K562 (cell line): ENCODE measurements at regions not wholly inside any gene's neighbourhood (a gene's known extent, or its start where the extent isn't known, plus 50 kb on each side); places are given as distances from the start of the nearest gene placed in this dataset.

ENCODE experiments used
- ATAC-seq: fragments of 200-7000 bp; cut with Tn5 transposase; 3 replicates; pipeline ENCODE4 v1.9.1; 2020; ENCODE audit warnings: moderate library complexity
- BruUV-seq: library from RNA; stranded (reverse); fragments of 400-500 nt; replicated peaks from 2 replicates; lab custom pipeline; 2021; lab: Mats Ljungman, UMichigan
- CTCF ChIA-PET: fragments of 300-600 bp; formaldehyde crosslinking; extraction: SDS; loops from one replicate; lab custom pipeline; 2021; ENCODE audit warnings: low intra/inter-chr PET ratio; lab: Yijun Ruan, JAX
- POLR2A ChIA-PET: fragments of 300-600, 350-650 bp; sonication (Branson Sonifier 250); formaldehyde crosslinking; extraction: SDS; loops from one replicate; lab custom pipeline; 2021; ENCODE audit warnings: antibody characterized with exemption, inconsistent platforms; lab: Yijun Ruan, JAX
- DNase-seq, 4 experiments: peaks; one replicate each; pipeline versions ENCODE4 v3.0.0 to v3.0.0-alpha.2; 2011 to 2018; ENCODE audit warnings: low spot score in 3 of 4, mixed read lengths in 3 of 4; ENCODE audit errors: extremely low read depth in 1 of 4
- FAIRE-seq: peaks from 2 replicates; lab custom pipeline; 2011; peaks lifted over from hg19 to GRCh38; lab: Jason Lieb, UNC
- H2AFZ ChIP-seq: 2 replicates; pipeline ENCODE4 v1.6.0; 2011; ENCODE audit warnings: low read depth, low read length, control low read depth, inconsistent platforms
- H3K27ac ChIP-seq: fragments of 200-600 bp; 3 replicates; pipeline ENCODE4 v1.8.0; 2011; ENCODE audit warnings: low read depth, mild to moderate bottlenecking, control low read depth, inconsistent platforms, low read length, moderate library complexity, mixed read lengths; ENCODE audit errors: extremely low read depth
- H3K27me3 ChIP-seq, 2 experiments: fragments of 300-600 bp in 1 of 2; 2 replicates in 1 of 2; 3 replicates in 1 of 2; pipeline versions ENCODE4 v1.6.0 to v1.8.0; 2011; ENCODE audit warnings: inconsistent platforms in 2 of 2, low read length in 2 of 2, mild to moderate bottlenecking in 1 of 2, mixed read lengths in 1 of 2, moderate library complexity in 1 of 2; ENCODE audit not compliant: control insufficient read depth in 2 of 2, insufficient read depth in 2 of 2
- H3K36me3 ChIP-seq: fragments of 300-600 bp; 3 replicates; pipeline ENCODE4 v1.8.0; 2011; ENCODE audit warnings: mild to moderate bottlenecking, low read length, inconsistent platforms; ENCODE audit not compliant: control insufficient read depth, insufficient read depth
- H3K4me1 ChIP-seq, 2 experiments: fragments of 200-600 bp in 1 of 2; replicated peaks in 1 of 2; 2 replicates in 1 of 2; 3 replicates in 1 of 2; pipeline versions ENCODE4 v1.5.1 to v1.8.0; 2011; ENCODE audit warnings: inconsistent platforms in 2 of 2, low read length in 2 of 2, mild to moderate bottlenecking in 1 of 2, mixed read lengths in 1 of 2, moderate library complexity in 1 of 2; ENCODE audit not compliant: control insufficient read depth in 2 of 2, insufficient read depth in 2 of 2
- H3K4me2 ChIP-seq: 2 replicates; pipeline ENCODE4 v1.6.1; 2011; ENCODE audit warnings: low read length, control low read depth, inconsistent platforms, mixed read lengths; ENCODE audit not compliant: insufficient read depth
- H3K4me3 ChIP-seq: fragments of 200-600 bp; sonication (generic), shearing (Covaris generic); 2 replicates; pipeline ENCODE4 v1.5.1; 2016; ENCODE audit warnings: control low read depth, inconsistent platforms
- H3K79me2 ChIP-seq: fragments of 200-600 bp; 3 replicates; pipeline ENCODE4 v1.8.0; 2011; ENCODE audit warnings: low read length, inconsistent platforms; ENCODE audit not compliant: control insufficient read depth, insufficient read depth
- H3K9ac ChIP-seq, 2 experiments: 2 replicates each; pipeline versions ENCODE4 v1.6.0 to v1.6.1; 2011; ENCODE audit warnings: low read depth in 2 of 2, low read length in 2 of 2, control low read depth in 1 of 2, inconsistent platforms in 1 of 2, mild to moderate bottlenecking in 1 of 2, mixed read lengths in 1 of 2; ENCODE audit not compliant: insufficient read depth in 1 of 2
- H3K9me1 ChIP-seq: one replicate; pipeline ENCODE4 v1.6.0; 2011; ENCODE audit warnings: inconsistent platforms, mild to moderate bottlenecking, low read length, moderate library complexity; ENCODE audit not compliant: control insufficient read depth, insufficient read depth
- H3K9me3 ChIP-seq: replicated peaks from 2 replicates; pipeline ENCODE4 v1.5.1; 2011; ENCODE audit warnings: low read depth, low read length, inconsistent platforms; ENCODE audit not compliant: control insufficient read depth, insufficient read depth
- H4K20me1 ChIP-seq: replicated peaks from 2 replicates; pipeline ENCODE4 v1.6.1; 2011; ENCODE audit warnings: low read length, inconsistent platforms, mixed read lengths; ENCODE audit not compliant: control insufficient read depth, insufficient read depth
- CHCHD3 ChIP-seq: fragments of 250-450 bp; sonication (Bioruptor Pico); IDR thresholded peaks from 2 replicates; pipeline ENCODE4 v2.1.2; 2022; ENCODE audit warnings: mild to moderate bottlenecking
- E2F8 ChIP-seq: fragments of 450-650 bp; IDR thresholded peaks from 2 replicates; pipeline ENCODE4 v1.7.1; 2018; ENCODE audit warnings: mild to moderate bottlenecking, low read depth; ENCODE audit not compliant: partially characterized antibody
- EZH2 ChIP-seq: IDR thresholded peaks from 2 replicates; pipeline ENCODE4 v1.6.1; 2012; ENCODE audit warnings: low read depth, mild to moderate bottlenecking, inconsistent platforms, low read length, borderline replicate concordance
- KAT8 ChIP-seq: fragments of 450-650 bp; IDR thresholded peaks from 2 replicates; pipeline ENCODE4 v1.6.1; 2016; ENCODE audit warnings: low read depth, mild to moderate bottlenecking
- KHSRP ChIP-seq: fragments of 450-650 bp; IDR thresholded peaks from 2 replicates; pipeline ENCODE4 v1.6.1; 2017
- MTA2 ChIP-seq: fragments of 450-650 bp; IDR thresholded peaks from 2 replicates; pipeline ENCODE4 v1.6.1; 2016; ENCODE audit warnings: low read depth
- NEUROD1 ChIP-seq: fragments of 150-350 bp; IDR thresholded peaks from 2 replicates; pipeline ENCODE4 v1.6.1; 2014; ENCODE audit warnings: borderline replicate concordance, low read length, low read depth; ENCODE audit not compliant: partially characterized antibody
- NFRKB ChIP-seq: fragments of 450-650 bp; IDR thresholded peaks from 2 replicates; pipeline ENCODE4 v1.6.1; 2016; ENCODE audit warnings: low read depth
- PHF21A ChIP-seq: fragments of 450-650 bp; IDR thresholded peaks from 2 replicates; pipeline ENCODE4 v1.6.1; 2017; ENCODE audit warnings: low read depth, borderline replicate concordance
- YY1 ChIP-seq, 3 experiments: IDR thresholded peaks; 2 replicates each; pipeline ENCODE4 v1.6.1; 2011; ENCODE audit warnings: low read length in 2 of 3, mild to moderate bottlenecking in 2 of 3, moderate library complexity in 2 of 3, borderline replicate concordance in 1 of 3, control low read depth in 1 of 3, low read depth in 1 of 3; ENCODE audit not compliant: insufficient read depth in 3 of 3, insufficient replicate concordance in 2 of 3, control insufficient read depth in 1 of 3, insufficient read length in 1 of 3; ENCODE audit errors: extremely low read depth in 1 of 3
- ZBTB5 ChIP-seq: fragments of 450-650 bp; IDR thresholded peaks from 2 replicates; pipeline ENCODE4 v1.6.1; 2017; ENCODE audit warnings: antibody characterized with exemption
- ZNF655 ChIP-seq: fragments of 250-450 bp; sonication (Bioruptor Pico); IDR thresholded peaks from 2 replicates; pipeline ENCODE4 v1.5.0; 2021
- ZNF778 ChIP-seq: fragments of 450-650 bp; formaldehyde crosslinking; IDR thresholded peaks from 2 replicates; pipeline ENCODE4 v1.4.0; 2020; ENCODE audit warnings: mild to moderate bottlenecking, moderate library complexity
- in situ Hi-C: fragments of 300-500 bp; cut with MboI; formaldehyde crosslinking; loops from 4 replicates; pipeline ENCODE4 v1.15.0; 2018; ENCODE audit warnings: inconsistent platforms, mixed read lengths
- intact Hi-C: fragments of 100-400 bp; cut with micrococcal nuclease; formaldehyde crosslinking; loops from 2 replicates; pipeline ENCODE4 v1.14.2; 2022
- TF ChIP-seq, protein P1 (sequence below): fragments of 250-450 bp; sonication (Bioruptor Pico); IDR thresholded peaks from 2 replicates; pipeline ENCODE4 v1.8.0; 2022; ENCODE audit warnings: inconsistent platforms

- BruUV-seq, result no TSS peak
- in situ Hi-C loops, result no loop called here
- Histone ChIP-seq H3K36me3 (no peaks in the 10 kb centered on the region), H3K4me2 (no peak overlapping the region), H3K9me1 (no peaks in the 10 kb centered on the region), H4K20me1 (no peaks in the 10 kb centered on the region), H3K27ac (no peak overlapping the region), H3K9me3 (no peaks in the 10 kb centered on the region), H3K79me2 (no peaks in the 10 kb centered on the region), H3K4me3 (no peak overlapping the region)
- DNase-seq, result no peak
- TF ChIP-seq, protein P1, sequence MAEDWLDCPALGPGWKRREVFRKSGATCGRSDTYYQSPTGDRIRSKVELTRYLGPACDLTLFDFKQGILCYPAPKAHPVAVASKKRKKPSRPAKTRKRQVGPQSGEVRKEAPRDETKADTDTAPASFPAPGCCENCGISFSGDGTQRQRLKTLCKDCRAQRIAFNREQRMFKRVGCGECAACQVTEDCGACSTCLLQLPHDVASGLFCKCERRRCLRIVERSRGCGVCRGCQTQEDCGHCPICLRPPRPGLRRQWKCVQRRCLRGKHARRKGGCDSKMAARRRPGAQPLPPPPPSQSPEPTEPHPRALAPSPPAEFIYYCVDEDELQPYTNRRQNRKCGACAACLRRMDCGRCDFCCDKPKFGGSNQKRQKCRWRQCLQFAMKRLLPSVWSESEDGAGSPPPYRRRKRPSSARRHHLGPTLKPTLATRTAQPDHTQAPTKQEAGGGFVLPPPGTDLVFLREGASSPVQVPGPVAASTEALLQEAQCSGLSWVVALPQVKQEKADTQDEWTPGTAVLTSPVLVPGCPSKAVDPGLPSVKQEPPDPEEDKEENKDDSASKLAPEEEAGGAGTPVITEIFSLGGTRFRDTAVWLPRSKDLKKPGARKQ (CRISPR knock-in tag), result no peak
- TF ChIP-seq ZBTB5 (no peak), ZNF778 (CRISPR knock-in tag) (no peak), E2F8 (no peak), CHCHD3 (CRISPR knock-in tag) (no peak), NEUROD1 (no peak), PHF21A (no peak), KAT8 (no peak), KHSRP (no peak), EZH2 (no peak), NFRKB (no peak), YY1 (IDR thresholded peaks at IDR 0.05; ENCODE audit: borderline replicate concordance in 1 of 3, control insufficient read depth in 1 of 3, extremely low read depth in 1 of 3, insufficient read depth in 3 of 3, insufficient read length in 1 of 3, insufficient replicate concordance in 2 of 3, low read depth in 1 of 3, low read length in 2 of 3) (no peak), ZNF655 (CRISPR knock-in tag) (no peak), MTA2 (no peak)
- TF ChIP-seq, all 486 proteins: peak for 0
- ChIA-PET POLR2A (no interaction called here), CTCF (no interaction called here)
- ATAC-seq (no peak), FAIRE-seq (no peak)
- H3K4me1 ChIP-seq, result no peaks in the 10 kb centered on the region
- H3K27me3 ChIP-seq, result no peaks in the 10 kb centered on the region
- no peak overlapping the region for H3K9ac ChIP-seq
- H2AFZ ChIP-seq, result no peak overlapping the region
- intact Hi-C loops, result no loop called here
Observed at GRCh38 chr9:87109851-87110250, 162.5 kb upstream of the GAS1 start.
